Keratinocyte (primary cell): ENCODE measurements at regions not wholly inside any gene's neighbourhood (a gene's known extent, or its start where the extent isn't known, plus 50 kb on each side); places are given as distances from the start of the nearest gene placed in this dataset.

Experiments
- DNase-seq: peaks from one replicate; pipeline ENCODE4 v3.0.0-alpha.2; 2011; ENCODE audit warnings: low read depth, missing footprints, low spot score
- FAIRE-seq: peaks from 2 replicates; lab custom pipeline; 2011; peaks lifted over from hg19 to GRCh38; lab: Jason Lieb, UNC
- H2AFZ ChIP-seq: 2 replicates; pipeline ENCODE4 v1.6.0; 2012; ENCODE audit warnings: low read length, control low read depth, inconsistent platforms; ENCODE audit not compliant: control insufficient read depth
- H3K27ac ChIP-seq: 2 replicates; pipeline ENCODE4 v1.5.1; 2011; ENCODE audit warnings: low read length; ENCODE audit not compliant: control insufficient read depth, insufficient read depth
- H3K27me3 ChIP-seq: 3 replicates; pipeline ENCODE4 v1.6.0; 2011; ENCODE audit warnings: low read length; ENCODE audit not compliant: control insufficient read depth, insufficient read depth; ENCODE audit errors: extremely low read depth
- H3K36me3 ChIP-seq, 2 experiments: 2 replicates in 1 of 2; 3 replicates in 1 of 2; pipeline ENCODE4 v1.5.1; 2011; ENCODE audit warnings: low read length in 2 of 2, mild to moderate bottlenecking in 1 of 2; ENCODE audit not compliant: control insufficient read depth in 2 of 2, insufficient read depth in 2 of 2; ENCODE audit errors: extremely low read depth in 1 of 2
- H3K4me1 ChIP-seq: 3 replicates; pipeline ENCODE4 v1.5.1; 2011; ENCODE audit warnings: low read length; ENCODE audit not compliant: control insufficient read depth, insufficient read depth; ENCODE audit errors: extremely low read depth
- H3K4me2 ChIP-seq: 3 replicates; pipeline ENCODE4 v1.6.0; 2011; ENCODE audit warnings: low read depth, low read length; ENCODE audit not compliant: control insufficient read depth, insufficient read depth; ENCODE audit errors: extremely low read depth
- H3K4me3 ChIP-seq, 3 experiments: fragments of 200-600 bp in 1 of 3; sonication (generic) in 1 of 3; 2 replicates in 2 of 3; 3 replicates in 1 of 3; pipeline ENCODE4 v1.5.1; 2011 to 2016; ENCODE audit warnings: low read length in 3 of 3, mild to moderate bottlenecking in 3 of 3, control low read depth in 2 of 3, inconsistent platforms in 1 of 3, low read depth in 1 of 3, mixed read lengths in 1 of 3, mixed run types in 1 of 3, moderate library complexity in 1 of 3; ENCODE audit not compliant: control insufficient read depth in 2 of 3, insufficient read depth in 2 of 3; ENCODE audit errors: extremely low read depth in 1 of 3
- H3K79me2 ChIP-seq: 2 replicates; pipeline ENCODE4 v1.6.0; 2012; ENCODE audit warnings: low read length; ENCODE audit not compliant: control insufficient read depth, insufficient read depth
- H3K9ac ChIP-seq: 3 replicates; pipeline ENCODE4 v1.6.0; 2011; ENCODE audit warnings: low read length; ENCODE audit not compliant: control insufficient read depth, insufficient read depth; ENCODE audit errors: extremely low read depth
- H3K9me1 ChIP-seq: 3 replicates; pipeline ENCODE4 v1.6.0; 2011; ENCODE audit warnings: low read length; ENCODE audit not compliant: control insufficient read depth, insufficient read depth; ENCODE audit errors: extremely low read depth
- H3K9me3 ChIP-seq: 2 replicates; pipeline ENCODE4 v1.5.1; 2012; ENCODE audit warnings: low read depth, low read length; ENCODE audit not compliant: control insufficient read depth
- H4K20me1 ChIP-seq: 3 replicates; pipeline ENCODE4 v1.6.0; 2011; ENCODE audit warnings: low read length; ENCODE audit not compliant: control insufficient read depth, insufficient read depth; ENCODE audit errors: extremely low read depth
- EZH2 ChIP-seq: IDR thresholded peaks from one replicate; pipeline ENCODE4 v1.6.1; 2012; ENCODE audit warnings: inconsistent platforms, mild to moderate bottlenecking, low read length, moderate library complexity
- dilution Hi-C: fragments of 300-500 bp; cut with MboI; formaldehyde crosslinking; loops from one replicate; pipeline ENCODE4 v1.7.0; 2020; ENCODE audit warnings: low sequenced_read_pairs; ENCODE audit not compliant: extremely low pct_ligation_motif_present
- TF ChIP-seq, protein P1 (sequence below), 3 experiments: IDR thresholded peaks in 1 of 3; conservative IDR thresholded peaks in 1 of 3; optimal IDR thresholded peaks in 1 of 3; 2 replicates in 2 of 3; 3 replicates in 1 of 3; pipeline versions ENCODE3 to v1.5.1; 2011; ENCODE audit warnings: low read length in 3 of 3, mild to moderate bottlenecking in 3 of 3, moderate library complexity in 2 of 3, control low read depth in 1 of 3, inconsistent platforms in 1 of 3; ENCODE audit not compliant: insufficient read depth in 2 of 3; ENCODE audit errors: extremely low read depth in 1 of 3

DNA sequence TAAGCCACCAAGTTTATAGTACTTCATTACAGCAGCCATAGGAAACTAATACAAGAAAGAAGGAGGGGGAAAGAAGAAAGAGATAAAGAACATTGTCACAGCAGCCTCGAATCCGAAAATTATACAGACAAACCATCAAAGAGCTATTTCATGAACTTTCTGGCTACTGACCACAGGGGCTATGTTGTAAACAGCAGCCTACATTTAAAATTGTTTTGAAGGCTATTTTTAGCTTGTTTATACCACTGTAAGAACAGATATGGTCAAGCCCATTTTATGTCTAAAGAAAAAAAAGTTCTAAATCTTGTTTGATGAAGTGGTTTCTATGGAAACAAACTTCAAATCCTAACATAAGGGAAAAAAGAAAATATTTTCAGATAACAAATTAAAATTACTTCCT is 282.1 kb downstream of the GABRG1 start:
- Histone ChIP-seq H3K79me2 (no peaks in the 10 kb centered on the region), H3K9me1 (no peaks in the 10 kb centered on the region), H4K20me1 (no peaks in the 10 kb centered on the region), H3K27me3 (no peaks in the 10 kb centered on the region), H3K9me3 (no peaks in the 10 kb centered on the region), H3K36me3 (no peaks in the 10 kb centered on the region), H2AFZ (no peak overlapping the region), H3K27ac (no peak overlapping the region), H3K4me1 (no peaks in the 10 kb centered on the region), H3K4me2 (no peak overlapping the region), H3K9ac (no peak overlapping the region), H3K4me3 (no peak overlapping the region)
- dilution Hi-C loops: no loop called here
- no peak for FAIRE-seq
- no peak for DNase-seq
- TF ChIP-seq EZH2: no peak
- TF ChIP-seq, protein P1, sequence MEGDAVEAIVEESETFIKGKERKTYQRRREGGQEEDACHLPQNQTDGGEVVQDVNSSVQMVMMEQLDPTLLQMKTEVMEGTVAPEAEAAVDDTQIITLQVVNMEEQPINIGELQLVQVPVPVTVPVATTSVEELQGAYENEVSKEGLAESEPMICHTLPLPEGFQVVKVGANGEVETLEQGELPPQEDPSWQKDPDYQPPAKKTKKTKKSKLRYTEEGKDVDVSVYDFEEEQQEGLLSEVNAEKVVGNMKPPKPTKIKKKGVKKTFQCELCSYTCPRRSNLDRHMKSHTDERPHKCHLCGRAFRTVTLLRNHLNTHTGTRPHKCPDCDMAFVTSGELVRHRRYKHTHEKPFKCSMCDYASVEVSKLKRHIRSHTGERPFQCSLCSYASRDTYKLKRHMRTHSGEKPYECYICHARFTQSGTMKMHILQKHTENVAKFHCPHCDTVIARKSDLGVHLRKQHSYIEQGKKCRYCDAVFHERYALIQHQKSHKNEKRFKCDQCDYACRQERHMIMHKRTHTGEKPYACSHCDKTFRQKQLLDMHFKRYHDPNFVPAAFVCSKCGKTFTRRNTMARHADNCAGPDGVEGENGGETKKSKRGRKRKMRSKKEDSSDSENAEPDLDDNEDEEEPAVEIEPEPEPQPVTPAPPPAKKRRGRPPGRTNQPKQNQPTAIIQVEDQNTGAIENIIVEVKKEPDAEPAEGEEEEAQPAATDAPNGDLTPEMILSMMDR (optimal IDR thresholded peaks at IDR 0.05 in 1 of 3, IDR thresholded peaks at IDR 0.05 in 1 of 3, conservative IDR thresholded peaks at IDR 0.05 in 1 of 3; ENCODE audit: extremely low read depth in 1 of 3, insufficient read depth in 2 of 3, low read length in 3 of 3): no peak

DNA sequence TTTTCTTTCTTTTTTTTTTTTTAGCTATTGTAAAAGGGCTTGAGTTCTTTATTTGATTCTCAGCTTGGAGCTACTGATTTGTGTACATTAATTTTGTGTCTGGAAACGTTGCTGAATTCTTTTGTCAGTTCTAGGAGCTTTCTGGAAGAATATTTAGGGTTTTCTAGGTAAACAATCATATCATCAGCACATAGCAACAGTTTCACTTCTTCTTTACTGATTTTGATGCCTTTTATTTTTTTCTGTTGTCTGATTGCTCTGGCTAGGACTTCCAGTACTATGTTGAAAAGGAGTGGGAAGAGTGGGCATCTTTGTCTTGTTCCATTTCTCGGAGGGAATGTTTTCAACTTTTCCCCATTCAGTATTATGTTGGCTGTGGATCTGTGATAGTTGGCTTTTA is 292.2 kb downstream of the GABRG1 start:
- H3K4me1 ChIP-seq: no peaks in the 10 kb centered on the region
- H3K27me3 ChIP-seq: no peaks in the 10 kb centered on the region
- TF ChIP-seq, protein P1 (optimal IDR thresholded peaks at IDR 0.05 in 1 of 3, IDR thresholded peaks at IDR 0.05 in 1 of 3, conservative IDR thresholded peaks at IDR 0.05 in 1 of 3; ENCODE audit: extremely low read depth in 1 of 3, insufficient read depth in 2 of 3, low read length in 3 of 3): no peak
- no peak for TF ChIP-seq EZH2
- H4K20me1 ChIP-seq: no peaks in the 10 kb centered on the region
- H3K9me3 ChIP-seq: no peaks in the 10 kb centered on the region
- no peak overlapping the region for H3K4me2 ChIP-seq
- no peak for DNase-seq
- no peak overlapping the region for H3K4me3 ChIP-seq
- H3K79me2 ChIP-seq: no peaks in the 10 kb centered on the region
- no peak overlapping the region for H2AFZ ChIP-seq
- FAIRE-seq: no peak
- dilution Hi-C loops: no loop called here
- H3K27ac ChIP-seq: no peak overlapping the region
- no peak overlapping the region for H3K9ac ChIP-seq
- no peaks in the 10 kb centered on the region for H3K36me3 ChIP-seq
- H3K9me1 ChIP-seq: no peaks in the 10 kb centered on the region
